ENCODE measurements at regions not wholly inside any gene's neighbourhood (a gene's known extent, or its start where the extent isn't known, plus 50 kb on each side); places are given as distances from the start of the nearest gene placed in this dataset.

GRCh38 chr14:27127838-27128237 is 530.0 kb upstream of the NOVA1 start:
- DNase-seq = no peak

GRCh38 chr14:27134200-27134599 is 536.4 kb upstream of the NOVA1 start:
- no peak for DNase-seq

GRCh38 chr14:27145170-27145569 is 547.3 kb upstream of the NOVA1 start:
- no peak for DNase-seq

GRCh38 chr14:27148143-27148542 is 550.3 kb upstream of the NOVA1 start:
- no peak for DNase-seq

GRCh38 chr14:27164139-27164538 is 566.3 kb upstream of the NOVA1 start:
- DNase-seq = no peak

- no peak for DNase-seq
Measured at GRCh38 chr14:27175489-27175888, 577.7 kb upstream of the NOVA1 start.

- DNase-seq = no peak
Measured at GRCh38 chr14:27181333-27181732, 583.5 kb upstream of the NOVA1 start.

- DNase-seq = no peak
Measured at GRCh38 chr14:27184427-27184826, 586.6 kb upstream of the NOVA1 start.

GRCh38 chr14:27186048-27186447 is 588.2 kb upstream of the NOVA1 start:
- no peak for DNase-seq

GRCh38 chr14:27187136-27187535 is 589.3 kb upstream of the NOVA1 start:
- DNase-seq = no peak

GRCh38 chr14:27190296-27190695 is 592.5 kb upstream of the NOVA1 start:
- DNase-seq = no peak

GRCh38 chr14:27199272-27199671 is 601.4 kb upstream of the NOVA1 start:
- no peak for DNase-seq

- DNase-seq = no peak
Measured at GRCh38 chr14:27205036-27205435, 607.2 kb upstream of the NOVA1 start.

GRCh38 chr14:27211741-27212140 is 613.9 kb upstream of the NOVA1 start:
- DNase-seq = no peak

GRCh38 chr14:27222671-27223070 is 624.8 kb upstream of the NOVA1 start:
- DNase-seq = no peak

- no peak for DNase-seq
Measured at GRCh38 chr14:27223906-27224305, 626.1 kb upstream of the NOVA1 start.

- no peak for DNase-seq
Measured at GRCh38 chr14:27228053-27228452, 630.2 kb upstream of the NOVA1 start.

- DNase-seq = no peak
Measured at GRCh38 chr14:27234331-27234730, 636.5 kb upstream of the NOVA1 start.

GRCh38 chr14:27236601-27237000 is 638.8 kb upstream of the NOVA1 start:
- DNase-seq = no peak

- no peak for DNase-seq
Measured at GRCh38 chr14:27242874-27243273, 645.0 kb upstream of the NOVA1 start.

GRCh38 chr14:27243365-27243764 is 645.5 kb upstream of the NOVA1 start:
- no peak for DNase-seq

GRCh38 chr14:27245947-27246346 is 648.1 kb upstream of the NOVA1 start:
- DNase-seq = no peak

- no peak for DNase-seq
Measured at GRCh38 chr14:27253966-27254365, 656.1 kb upstream of the NOVA1 start.

GRCh38 chr14:27256805-27257204 is 659.0 kb upstream of the NOVA1 start:
- no peak for DNase-seq

- no peak for DNase-seq
Measured at GRCh38 chr14:27267876-27268275, 670.0 kb upstream of the NOVA1 start.

- DNase-seq = no peak
Measured at GRCh38 chr14:27270716-27271115, 672.9 kb upstream of the NOVA1 start.
